ENCODE measurements at regions not wholly inside any gene's neighbourhood (a gene's known extent, or its start where the extent isn't known, plus 50 kb on each side); places are given as distances from the start of the nearest gene placed in this dataset.

- DNase-seq: no peak
- WGBS (ENCODE audit: insufficient coverage): 82% methylated on average over 2 of the region's 6 CpGs
- no peaks in the 10 kb centered on the region for H3K9me3 ChIP-seq (ENCODE audit: control extremely low read depth in 1 of 5, control insufficient read depth in 4 of 5, insufficient read depth in 2 of 5, low read depth in 1 of 5, low read length in 4 of 5)
- no peak overlapping the region for H3K27ac ChIP-seq (ENCODE audit: insufficient read depth in 1 of 2, low read depth in 1 of 2, low read length in 2 of 2, poor library complexity in 1 of 2, severe bottlenecking in 2 of 2)
- POLR2A ChIA-PET: no interaction called here
- H3K4me3 ChIP-seq (ENCODE audit: control insufficient read depth in 1 of 7, extremely low read depth in 1 of 7, insufficient read depth in 4 of 7, low read depth in 2 of 7, low read length in 6 of 7): no peak overlapping the region
- no peaks in the 10 kb centered on the region for H3K36me3 ChIP-seq (ENCODE audit: control insufficient read depth in 4 of 4, insufficient read depth in 4 of 4, low read length in 3 of 4)
- H3K4me1 ChIP-seq (ENCODE audit: control extremely low read depth in 1 of 4, control insufficient read depth in 4 of 4, insufficient read depth in 4 of 4, low read length in 3 of 4): no peaks in the 10 kb centered on the region
- CTCF ChIA-PET: interaction anchor here (1.1 kb wide), 1 partner anchor 13 kb away, joined by 3 read pairs; no protein-coding TSS in a partner anchor
- H3K27me3 ChIP-seq (replicated peaks in 2 of 5; ENCODE audit: control insufficient read depth in 4 of 5, insufficient read depth in 5 of 5, low read length in 4 of 5): no peaks in the 10 kb centered on the region
Measured at GRCh38 chr4:35879479-35879878, 364.8 kb downstream of the ARAP2 start.

- 86% methylated on average over 1 of the region's 1 CpG for WGBS (ENCODE audit: insufficient coverage)
- ChIA-PET CTCF (no interaction called here), POLR2A (no interaction called here)
- H3K9me3 ChIP-seq (ENCODE audit: control extremely low read depth in 1 of 5, control insufficient read depth in 4 of 5, insufficient read depth in 2 of 5, low read depth in 1 of 5, low read length in 4 of 5): no peaks in the 10 kb centered on the region
- no peak overlapping the region for H3K27ac ChIP-seq (ENCODE audit: insufficient read depth in 1 of 2, low read depth in 1 of 2, low read length in 2 of 2, poor library complexity in 1 of 2, severe bottlenecking in 2 of 2)
- H3K36me3 ChIP-seq (ENCODE audit: control insufficient read depth in 4 of 4, insufficient read depth in 4 of 4, low read length in 3 of 4): no peaks in the 10 kb centered on the region
- no peak overlapping the region for H3K4me3 ChIP-seq (ENCODE audit: control insufficient read depth in 1 of 7, extremely low read depth in 1 of 7, insufficient read depth in 4 of 7, low read depth in 2 of 7, low read length in 6 of 7)
- no peaks in the 10 kb centered on the region for H3K4me1 ChIP-seq (ENCODE audit: control extremely low read depth in 1 of 4, control insufficient read depth in 4 of 4, insufficient read depth in 4 of 4, low read length in 3 of 4)
- no peaks in the 10 kb centered on the region for H3K27me3 ChIP-seq (replicated peaks in 2 of 5; ENCODE audit: control insufficient read depth in 4 of 5, insufficient read depth in 5 of 5, low read length in 4 of 5)
- DNase-seq: no peak
Measured at GRCh38 chr4:35883108-35883507, 361.2 kb downstream of the ARAP2 start.

GRCh38 chr4:35884714-35885480, 359.4 kb downstream of the ARAP2 start:
- no CpG with 5 or more reads among the region's 3 CpGs for WGBS (ENCODE audit: insufficient coverage)

GRCh38 chr4:35897808-35898207, 346.5 kb downstream of the ARAP2 start:
- Histone ChIP-seq H3K4me3 (ENCODE audit: control insufficient read depth in 1 of 7, extremely low read depth in 1 of 7, insufficient read depth in 4 of 7, low read depth in 2 of 7, low read length in 6 of 7) (no peak overlapping the region), H3K4me1 (ENCODE audit: control extremely low read depth in 1 of 4, control insufficient read depth in 4 of 4, insufficient read depth in 4 of 4, low read length in 3 of 4) (peaks cover 9 to 34% (median 27%) of the 10 kb centered on the region in 4 experiments), H3K27ac (ENCODE audit: insufficient read depth in 1 of 2, low read depth in 1 of 2, low read length in 2 of 2, poor library complexity in 1 of 2, severe bottlenecking in 2 of 2) (no peak overlapping the region), H3K27me3 (replicated peaks in 2 of 5; ENCODE audit: control insufficient read depth in 4 of 5, insufficient read depth in 5 of 5, low read length in 4 of 5) (no peaks in the 10 kb centered on the region), H3K9me3 (ENCODE audit: control extremely low read depth in 1 of 5, control insufficient read depth in 4 of 5, insufficient read depth in 2 of 5, low read depth in 1 of 5, low read length in 4 of 5) (no peaks in the 10 kb centered on the region), H3K36me3 (ENCODE audit: control insufficient read depth in 4 of 4, insufficient read depth in 4 of 4, low read length in 3 of 4) (no peaks in the 10 kb centered on the region)
- POLR2A ChIA-PET: no interaction called here
- DNase-seq: no peak
- CTCF ChIA-PET: interaction anchor here (1.7 kb wide), 1 partner anchor 11 kb away, joined by 6 read pairs; no protein-coding TSS in a partner anchor

More at GRCh38 chr4:35884714-35885480, 359.4 kb downstream of the ARAP2 start:
- Histone ChIP-seq H3K36me3 (ENCODE audit: control insufficient read depth in 4 of 4, insufficient read depth in 4 of 4, low read length in 3 of 4) (no peaks in the 10 kb centered on the region), H3K27ac (ENCODE audit: insufficient read depth in 1 of 2, low read depth in 1 of 2, low read length in 2 of 2, poor library complexity in 1 of 2, severe bottlenecking in 2 of 2) (no peak overlapping the region), H3K4me3 (ENCODE audit: control insufficient read depth in 1 of 7, extremely low read depth in 1 of 7, insufficient read depth in 4 of 7, low read depth in 2 of 7, low read length in 6 of 7) (no peak overlapping the region), H3K27me3 (replicated peaks in 2 of 5; ENCODE audit: control insufficient read depth in 4 of 5, insufficient read depth in 5 of 5, low read length in 4 of 5) (no peaks in the 10 kb centered on the region), H3K4me1 (ENCODE audit: control extremely low read depth in 1 of 4, control insufficient read depth in 4 of 4, insufficient read depth in 4 of 4, low read length in 3 of 4) (no peaks in the 10 kb centered on the region), H3K9me3 (ENCODE audit: control extremely low read depth in 1 of 5, control insufficient read depth in 4 of 5, insufficient read depth in 2 of 5, low read depth in 1 of 5, low read length in 4 of 5) (no peaks in the 10 kb centered on the region)
- ChIA-PET CTCF (interaction anchor here (0.6 kb wide), 1 partner anchor 281 kb away, joined by 3 read pairs; no protein-coding TSS in a partner anchor), POLR2A (no interaction called here)
- DNase-seq: no peak

GRCh38 chr4:35900286-35901243, 343.7 kb downstream of the ARAP2 start:
- peak overlapping the region in 5 of 7 experiments; percentile 33 to 65 (median 41) for H3K4me3 ChIP-seq (ENCODE audit: control insufficient read depth in 1 of 7, extremely low read depth in 1 of 7, insufficient read depth in 4 of 7, low read depth in 2 of 7, low read length in 6 of 7)
- no peaks in the 10 kb centered on the region for H3K27me3 ChIP-seq (replicated peaks in 2 of 5; ENCODE audit: control insufficient read depth in 4 of 5, insufficient read depth in 5 of 5, low read length in 4 of 5)
- 12% methylated on average over 8 of the region's 10 CpGs for WGBS (ENCODE audit: insufficient coverage)
- DNase-seq: peak; percentile 71 to 96 (median 94)
- H3K4me1 ChIP-seq (ENCODE audit: control extremely low read depth in 1 of 4, control insufficient read depth in 4 of 4, insufficient read depth in 4 of 4, low read length in 3 of 4): peaks cover 9 to 34% (median 27%) of the 10 kb centered on the region in 4 experiments
- H3K27ac ChIP-seq (ENCODE audit: insufficient read depth in 1 of 2, low read depth in 1 of 2, low read length in 2 of 2, poor library complexity in 1 of 2, severe bottlenecking in 2 of 2): peak overlapping the region; percentile 34 to 69
- CTCF ChIA-PET: interaction anchor here (0.6 to 3.8 kb wide), 5 partner anchors 8 to 521 kb away, joined by 3 to 12 read pairs (median 3); no protein-coding TSS in a partner anchor
- no peaks in the 10 kb centered on the region for H3K9me3 ChIP-seq (ENCODE audit: control extremely low read depth in 1 of 5, control insufficient read depth in 4 of 5, insufficient read depth in 2 of 5, low read depth in 1 of 5, low read length in 4 of 5)
- H3K36me3 ChIP-seq (ENCODE audit: control insufficient read depth in 4 of 4, insufficient read depth in 4 of 4, low read length in 3 of 4): no peaks in the 10 kb centered on the region
- POLR2A ChIA-PET: no interaction called here

- no peak overlapping the region for H3K4me3 ChIP-seq (ENCODE audit: control insufficient read depth in 1 of 7, extremely low read depth in 1 of 7, insufficient read depth in 4 of 7, low read depth in 2 of 7, low read length in 6 of 7)
- ChIA-PET CTCF (interaction anchor here (1.3 to 2.4 kb wide), 2 partner anchors 10 to 22 kb away, joined by 3 to 12 read pairs; no protein-coding TSS in a partner anchor), POLR2A (no interaction called here)
- peaks cover 0 to 4% (median under 1%) of the 10 kb centered on the region in 4 experiments for H3K4me1 ChIP-seq (ENCODE audit: control extremely low read depth in 1 of 4, control insufficient read depth in 4 of 4, insufficient read depth in 4 of 4, low read length in 3 of 4)
- H3K27ac ChIP-seq (ENCODE audit: insufficient read depth in 1 of 2, low read depth in 1 of 2, low read length in 2 of 2, poor library complexity in 1 of 2, severe bottlenecking in 2 of 2): no peak overlapping the region
- no peaks in the 10 kb centered on the region for H3K9me3 ChIP-seq (ENCODE audit: control extremely low read depth in 1 of 5, control insufficient read depth in 4 of 5, insufficient read depth in 2 of 5, low read depth in 1 of 5, low read length in 4 of 5)
- H3K27me3 ChIP-seq (replicated peaks in 2 of 5; ENCODE audit: control insufficient read depth in 4 of 5, insufficient read depth in 5 of 5, low read length in 4 of 5): peaks cover 0 to 2% (median 0%) of the 10 kb centered on the region in 5 experiments
- no peaks in the 10 kb centered on the region for H3K36me3 ChIP-seq (ENCODE audit: control insufficient read depth in 4 of 4, insufficient read depth in 4 of 4, low read length in 3 of 4)
- peak in 2 of 3 donors; percentile 13 to 46 for DNase-seq
- no CpG with 5 or more reads among the region's 2 CpGs for WGBS (ENCODE audit: insufficient coverage)
Measured at GRCh38 chr4:35912174-35912573, 332.1 kb downstream of the ARAP2 start.

Data from common myeloid progenitor, CD34-positive (primary cell).